Naive thymus-derived CD4-positive, alpha-beta T cell (primary cell): ENCODE measurements at regions not wholly inside any gene's neighbourhood (a gene's known extent, or its start where the extent isn't known, plus 50 kb on each side); places are given as distances from the start of the nearest gene placed in this dataset.

ENCODE experiments used
- ATAC-seq: fragments of 150-1000 bp; cut with Tn5 transposase; 2 replicates; pipeline ENCODE4 v1.10.0; 2021; ENCODE audit warnings: mild to moderate bottlenecking, moderate library complexity
- CTCF ChIA-PET: fragments of 350-600 bp; sonication (Branson Sonifier 250); formaldehyde crosslinking; loops from one replicate; lab custom pipeline; 2021; ENCODE audit warnings: antibody characterized with exemption; lab: Charles Lee
- POLR2A ChIA-PET: fragments of 350-600 bp; sonication (Branson Sonifier 250); formaldehyde crosslinking; loops from one replicate; lab custom pipeline; 2021; ENCODE audit warnings: antibody characterized with exemption, inconsistent platforms; lab: Charles Lee
- DNase-seq, 9 donors: peaks; one replicate each; pipeline versions ENCODE4 v3.0.0 to v3.0.0-alpha.2; 2020 to 2022; ENCODE audit warnings: mixed read lengths in 1 of 9
- H3K27ac ChIP-seq: one replicate; pipeline ENCODE4 v1.7.0; 2013; ENCODE audit warnings: mild to moderate bottlenecking, low read depth, low read length, moderate library complexity
- H3K27me3 ChIP-seq, 2 donors: one replicate each; pipeline ENCODE4 v1.7.0; 2013; ENCODE audit warnings: low read length in 2 of 2, mild to moderate bottlenecking in 2 of 2, moderate library complexity in 2 of 2; ENCODE audit not compliant: control insufficient read depth in 2 of 2, insufficient read depth in 2 of 2
- H3K36me3 ChIP-seq, 3 experiments: 1 replicate in 2 of 3; 2 replicates in 1 of 3; pipeline ENCODE4 v1.7.0; 2013; ENCODE audit warnings: low read length in 3 of 3, mild to moderate bottlenecking in 3 of 3, moderate library complexity in 1 of 3; ENCODE audit not compliant: insufficient read depth in 3 of 3, control insufficient read depth in 2 of 3
- H3K4me1 ChIP-seq, 2 donors: one replicate each; pipeline ENCODE4 v1.7.0; 2013; ENCODE audit warnings: low read length in 2 of 2, mild to moderate bottlenecking in 2 of 2, moderate library complexity in 1 of 2; ENCODE audit not compliant: control insufficient read depth in 2 of 2, insufficient read depth in 2 of 2
- H3K4me3 ChIP-seq: 2 replicates; pipeline ENCODE4 v1.7.0; 2013; ENCODE audit warnings: mild to moderate bottlenecking, low read length
- H3K9me3 ChIP-seq, 3 experiments: 1 replicate in 2 of 3; 2 replicates in 1 of 3; pipeline ENCODE4 v1.7.0; 2013; ENCODE audit warnings: low read length in 3 of 3; ENCODE audit not compliant: control insufficient read depth in 2 of 3
- H3K27ac Mint-ChIP-seq, 9 donors: one replicate each; pipeline ENCODE4 v1.8.0; 2020 to 2022; ENCODE audit warnings: mixed read lengths in 9 of 9, mild to moderate bottlenecking in 8 of 9, moderate library complexity in 5 of 9, inconsistent platforms in 2 of 9
- H3K27me3 Mint-ChIP-seq, 5 donors: one replicate each; pipeline ENCODE4 v1.8.0; 2021 to 2022; ENCODE audit warnings: mixed read lengths in 5 of 5, mild to moderate bottlenecking in 1 of 5
- H3K36me3 Mint-ChIP-seq, 5 donors: one replicate each; pipeline ENCODE4 v1.8.0; 2020 to 2022; ENCODE audit warnings: mixed read lengths in 5 of 5, mild to moderate bottlenecking in 3 of 5, inconsistent platforms in 1 of 5
- H3K4me1 Mint-ChIP-seq, 7 donors: one replicate each; pipeline ENCODE4 v1.8.0; 2020 to 2022; ENCODE audit warnings: mixed read lengths in 7 of 7, mild to moderate bottlenecking in 3 of 7, inconsistent platforms in 1 of 7
- H3K4me3 Mint-ChIP-seq, 10 donors: one replicate each; pipeline ENCODE4 v1.8.0; 2020 to 2022; ENCODE audit warnings: mild to moderate bottlenecking in 10 of 10, mixed read lengths in 10 of 10, moderate library complexity in 6 of 10, inconsistent platforms in 2 of 10
- H3K9me3 Mint-ChIP-seq, 11 donors: one replicate each; pipeline ENCODE4 v1.8.0; 2020 to 2022; ENCODE audit warnings: mixed read lengths in 11 of 11, mild to moderate bottlenecking in 4 of 11, inconsistent platforms in 1 of 11, moderate library complexity in 1 of 11
- intact Hi-C, 2 donors: fragments of 100-400 bp; cut with micrococcal nuclease; formaldehyde crosslinking; loops; one replicate each; pipeline ENCODE4 v1.15.1; 2023

DNA sequence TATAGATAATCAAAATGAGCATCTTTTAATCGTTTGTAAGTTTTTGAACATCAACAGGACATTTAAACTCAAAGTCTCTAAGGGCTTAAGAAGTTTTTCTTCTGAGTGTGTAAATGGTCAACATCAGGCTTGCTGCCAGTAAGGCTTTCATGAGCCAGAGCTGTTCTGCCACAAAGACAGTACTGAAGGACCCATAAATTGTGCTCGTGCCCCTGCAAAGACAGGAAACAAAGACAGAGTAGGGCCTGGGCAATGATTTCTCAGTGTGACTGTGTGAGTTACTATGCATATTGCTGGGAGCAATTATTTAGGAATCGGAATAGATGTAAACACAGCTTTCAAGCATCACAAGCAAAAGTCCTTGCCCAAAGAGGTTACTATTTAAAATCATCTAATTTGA, 300.0 kb downstream of the IDS start:
- Histone ChIP-seq H3K27me3 (no peaks in the 10 kb centered on the region), H3K27ac (no peak overlapping the region), H3K4me1 (no peaks in the 10 kb centered on the region), H3K4me3 (no peak overlapping the region), H3K36me3 (no peaks in the 10 kb centered on the region), H3K9me3 (no peaks in the 10 kb centered on the region)
- ChIA-PET POLR2A (no interaction called here), CTCF (no interaction called here)
- ATAC-seq (no peak), DNase-seq (no peak)
- H3K9me3 Mint-ChIP-seq = peaks cover 0 to 4% (median 0%) of the 10 kb centered on the region in 11 donors
- peaks cover 2 to 12% (median 6%) of the 10 kb centered on the region in 5 donors for H3K27me3 Mint-ChIP-seq
- no peaks in the 10 kb centered on the region for H3K36me3 Mint-ChIP-seq
- peaks cover 0 to 4% (median 1%) of the 10 kb centered on the region in 7 donors for H3K4me1 Mint-ChIP-seq
- H3K27ac Mint-ChIP-seq = no peak overlapping the region
- intact Hi-C loops = no loop called here
- no peak overlapping the region for H3K4me3 Mint-ChIP-seq

DNA sequence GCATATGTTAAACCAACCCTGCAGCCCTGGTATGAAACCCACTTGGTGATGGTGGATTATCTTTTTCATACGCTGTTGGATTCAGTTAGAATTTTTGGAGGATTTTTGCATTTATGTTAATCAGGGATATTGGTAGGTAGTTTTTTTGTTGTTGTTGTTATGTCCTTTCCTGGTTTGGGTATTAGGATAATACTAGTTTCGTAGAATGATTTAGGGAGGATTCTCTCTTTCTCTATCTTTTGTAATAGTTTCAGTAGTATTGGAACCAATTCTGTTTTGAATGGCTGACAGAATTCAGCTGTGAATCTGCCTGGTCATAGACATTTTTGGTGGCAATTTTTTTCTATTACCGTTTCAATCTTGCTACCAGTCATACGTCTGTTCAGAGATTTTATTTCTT, 305.4 kb downstream of the IDS start:
- DNase-seq (no peak), ATAC-seq (no peak)
- peaks cover 2 to 12% (median 6%) of the 10 kb centered on the region in 5 donors for H3K27me3 Mint-ChIP-seq
- H3K27ac Mint-ChIP-seq = peak overlapping the region in 1 of 9 donors; percentile 22
- no peak overlapping the region for H3K27ac ChIP-seq
- ChIA-PET CTCF (no interaction called here), POLR2A (no interaction called here)
- H3K4me1 ChIP-seq = no peaks in the 10 kb centered on the region
- no peaks in the 10 kb centered on the region for H3K9me3 ChIP-seq
- H3K4me3 Mint-ChIP-seq = no peak overlapping the region
- peaks cover 0 to 8% (median 2%) of the 10 kb centered on the region in 11 donors for H3K9me3 Mint-ChIP-seq
- H3K36me3 ChIP-seq = no peaks in the 10 kb centered on the region
- H3K4me3 ChIP-seq = no peak overlapping the region
- H3K27me3 ChIP-seq = no peaks in the 10 kb centered on the region
- H3K36me3 Mint-ChIP-seq = no peaks in the 10 kb centered on the region
- no peaks in the 10 kb centered on the region for H3K4me1 Mint-ChIP-seq
- intact Hi-C loops = no loop called here

- peaks cover 2 to 12% (median 4%) of the 10 kb centered on the region in 5 donors for H3K27me3 Mint-ChIP-seq
- H3K4me1 Mint-ChIP-seq = no peaks in the 10 kb centered on the region
- Histone ChIP-seq H3K27me3 (no peaks in the 10 kb centered on the region), H3K27ac (no peak overlapping the region), H3K36me3 (no peaks in the 10 kb centered on the region), H3K4me1 (no peaks in the 10 kb centered on the region), H3K4me3 (no peak overlapping the region), H3K9me3 (no peaks in the 10 kb centered on the region)
- ATAC-seq = no peak
- ChIA-PET POLR2A (no interaction called here), CTCF (no interaction called here)
- H3K4me3 Mint-ChIP-seq = no peak overlapping the region
- intact Hi-C loops = no loop called here
- no peaks in the 10 kb centered on the region for H3K36me3 Mint-ChIP-seq
- H3K9me3 Mint-ChIP-seq = peaks cover 0 to 8% (median 2%) of the 10 kb centered on the region in 11 donors
- DNase-seq = peak in 1 of 9 donors; percentile 23
- H3K27ac Mint-ChIP-seq = peak overlapping the region in 1 of 9 donors; percentile 22
Measured at GRCh38 chrX:149198980-149199732, 305.9 kb downstream of the IDS start.

- Mint-ChIP-seq H3K9me3 (no peaks in the 10 kb centered on the region), H3K36me3 (no peaks in the 10 kb centered on the region), H3K4me3 (no peak overlapping the region), H3K4me1 (no peaks in the 10 kb centered on the region), H3K27ac (no peak overlapping the region), H3K27me3 (peaks cover 0 to 5% (median 0%) of the 10 kb centered on the region in 5 donors)
- H3K36me3 ChIP-seq = no peaks in the 10 kb centered on the region
- no peak overlapping the region for H3K27ac ChIP-seq
- no peak overlapping the region for H3K4me3 ChIP-seq
- ATAC-seq = no peak
- no peaks in the 10 kb centered on the region for H3K9me3 ChIP-seq
- no peak for DNase-seq
- CTCF ChIA-PET = no interaction called here
- POLR2A ChIA-PET = no interaction called here
- H3K27me3 ChIP-seq = no peaks in the 10 kb centered on the region
- intact Hi-C loops = no loop called here
- H3K4me1 ChIP-seq = no peaks in the 10 kb centered on the region
Measured at GRCh38 chrX:149185087-149185486, 320.0 kb downstream of the IDS start.

DNA sequence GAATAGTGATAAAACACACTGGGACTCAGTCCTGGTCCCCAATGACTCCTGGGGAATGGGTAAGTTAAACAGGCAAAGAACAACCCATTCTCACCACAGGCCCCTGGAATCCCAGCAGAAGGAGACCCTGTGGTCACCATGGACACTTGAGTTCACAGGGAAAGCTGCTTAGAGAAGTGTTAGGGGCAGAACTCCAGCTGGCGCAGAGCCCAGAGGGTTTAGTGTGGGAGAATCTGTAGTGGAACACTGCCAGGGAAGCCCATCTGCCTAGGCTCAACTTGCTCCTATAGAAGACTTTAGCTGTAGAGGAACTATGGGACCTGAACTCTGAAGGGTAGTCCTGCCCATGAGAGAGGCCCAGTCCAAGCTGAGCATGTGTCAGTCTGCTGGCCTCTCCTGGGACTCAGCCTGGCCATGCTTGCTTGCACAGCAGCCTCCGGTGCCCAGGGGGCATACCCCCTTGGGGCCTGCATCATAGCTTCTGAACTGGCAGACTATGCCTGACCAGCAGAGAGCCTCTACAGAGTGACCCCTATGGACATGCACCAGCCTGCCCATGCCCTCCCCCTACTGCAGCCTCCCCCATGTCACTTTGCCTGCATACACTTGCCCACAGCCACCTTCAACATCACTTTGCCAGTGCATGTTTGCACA, 343.5 kb downstream of the IDS start:
- Mint-ChIP-seq H3K4me1 (no peaks in the 10 kb centered on the region), H3K4me3 (no peak overlapping the region), H3K9me3 (peaks cover 0 to 2% (median 0%) of the 10 kb centered on the region in 11 donors), H3K27ac (no peak overlapping the region), H3K36me3 (no peaks in the 10 kb centered on the region), H3K27me3 (peaks cover 0 to 36% (median 17%) of the 10 kb centered on the region in 5 donors)
- no peaks in the 10 kb centered on the region for H3K27me3 ChIP-seq
- DNase-seq (no peak), ATAC-seq (no peak)
- no peaks in the 10 kb centered on the region for H3K36me3 ChIP-seq
- POLR2A ChIA-PET = no interaction called here
- no peak overlapping the region for H3K4me3 ChIP-seq
- no peaks in the 10 kb centered on the region for H3K4me1 ChIP-seq
- no peak overlapping the region for H3K27ac ChIP-seq
- H3K9me3 ChIP-seq = no peaks in the 10 kb centered on the region
- CTCF ChIA-PET = no interaction called here
- intact Hi-C loops = no loop called here

DNA sequence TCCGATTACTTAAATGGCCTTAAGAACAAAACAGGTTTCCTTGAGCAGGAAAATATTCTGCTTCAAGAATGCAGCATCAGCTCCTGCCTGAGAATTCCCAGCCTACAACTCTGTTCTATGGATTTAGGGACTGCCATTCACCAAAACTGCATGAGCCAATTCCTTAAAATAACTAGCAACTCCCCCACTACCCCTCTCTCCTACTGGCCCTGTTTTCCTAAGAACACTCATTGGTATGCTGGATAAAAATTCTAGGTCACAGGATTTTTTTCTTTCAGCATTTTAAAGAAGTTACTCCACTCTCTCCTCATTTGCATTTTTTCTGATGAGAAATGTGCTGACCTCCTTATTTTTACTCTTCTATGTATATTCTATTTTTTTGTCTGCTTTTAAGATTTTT, 347.1 kb downstream of the IDS start:
- Histone ChIP-seq H3K4me3 (no peak overlapping the region), H3K36me3 (no peaks in the 10 kb centered on the region), H3K9me3 (no peaks in the 10 kb centered on the region), H3K27ac (no peak overlapping the region), H3K4me1 (no peaks in the 10 kb centered on the region), H3K27me3 (no peaks in the 10 kb centered on the region)
- Mint-ChIP-seq H3K27me3 (peaks cover 0 to 22% (median 9%) of the 10 kb centered on the region in 5 donors), H3K4me3 (no peak overlapping the region), H3K4me1 (no peaks in the 10 kb centered on the region), H3K36me3 (no peaks in the 10 kb centered on the region), H3K27ac (no peak overlapping the region), H3K9me3 (peaks cover 0 to 1% (median 0%) of the 10 kb centered on the region in 11 donors)
- DNase-seq (no peak), ATAC-seq (no peak)
- ChIA-PET CTCF (no interaction called here), POLR2A (no interaction called here)
- intact Hi-C loops = no loop called here

DNA sequence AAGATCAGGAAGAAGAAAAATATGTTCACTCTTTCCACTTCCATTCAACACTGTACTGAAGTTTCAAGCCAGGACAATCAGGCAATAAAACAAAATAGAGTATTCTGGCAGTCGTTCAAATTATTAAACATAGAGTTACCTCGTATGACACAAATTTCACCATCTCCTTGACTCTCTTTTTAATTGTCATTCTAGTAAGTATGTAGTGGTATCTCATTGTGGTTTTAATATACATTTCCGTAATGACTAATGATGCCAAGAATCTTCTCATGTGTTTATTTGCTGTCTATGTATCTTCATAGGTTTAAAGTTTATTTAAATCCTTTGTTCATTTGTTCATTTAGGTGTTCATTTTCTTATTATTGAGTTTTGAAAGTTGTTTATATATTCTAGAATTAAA, 352.2 kb downstream of the IDS start:
- Histone ChIP-seq H3K27me3 (no peaks in the 10 kb centered on the region), H3K4me3 (no peak overlapping the region), H3K36me3 (no peaks in the 10 kb centered on the region), H3K27ac (no peak overlapping the region), H3K9me3 (no peaks in the 10 kb centered on the region), H3K4me1 (no peaks in the 10 kb centered on the region)
- CTCF ChIA-PET = no interaction called here
- Mint-ChIP-seq H3K27ac (no peak overlapping the region), H3K27me3 (no peaks in the 10 kb centered on the region), H3K4me3 (no peak overlapping the region), H3K4me1 (no peaks in the 10 kb centered on the region), H3K36me3 (no peaks in the 10 kb centered on the region), H3K9me3 (peaks cover 0 to 3% (median 0%) of the 10 kb centered on the region in 11 donors)
- ATAC-seq (no peak), DNase-seq (no peak)
- POLR2A ChIA-PET = no interaction called here
- intact Hi-C loops = no loop called here
